Ovary (tissue), 3 donors: ENCODE measurements at regions not wholly inside any gene's neighbourhood (a gene's known extent, or its start where the extent isn't known, plus 50 kb on each side); places are given as distances from the start of the nearest gene placed in this dataset.

Experiments used
- EP300 ChIP-seq: sonication (generic); formaldehyde crosslinking; IDR thresholded peaks from one replicate; pipeline ENCODE4 v1.6.1; 2017; ENCODE audit warnings: antibody characterized with exemption
- TF ChIP-seq, protein P1 (sequence below), 3 donors: fragments of 450-650 bp in 2 of 3; fragments of 200-600 bp in 1 of 3; IDR thresholded peaks; one replicate each; pipeline versions ENCODE4 v1.5.1 to v1.8.0; 2016 to 2022; ENCODE audit warnings: antibody characterized with exemption in 3 of 3, mild to moderate bottlenecking in 1 of 3
- donor health status: DM: no; HTN: no; CAD: no.

DNA sequence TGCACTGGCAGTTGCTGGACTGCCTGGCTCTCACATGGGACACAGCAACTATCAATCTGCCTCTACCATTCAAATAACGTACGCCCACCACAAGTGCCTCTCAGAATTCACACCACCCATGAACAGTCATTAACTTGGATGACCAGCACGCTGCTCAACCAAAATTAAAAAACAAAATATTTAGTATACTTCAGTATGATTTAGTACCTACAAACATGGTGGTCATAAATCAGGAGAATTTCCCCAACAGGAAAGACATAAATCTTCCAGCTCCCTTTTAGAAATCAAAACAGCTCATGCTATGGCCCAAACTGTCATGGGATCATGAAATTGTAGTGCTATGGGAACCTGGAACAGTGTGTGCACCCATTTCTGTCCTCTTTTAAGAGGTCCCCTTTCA is 317.4 kb upstream of the ETAA1 start:
- no peak for TF ChIP-seq EP300
- TF ChIP-seq, protein P1, sequence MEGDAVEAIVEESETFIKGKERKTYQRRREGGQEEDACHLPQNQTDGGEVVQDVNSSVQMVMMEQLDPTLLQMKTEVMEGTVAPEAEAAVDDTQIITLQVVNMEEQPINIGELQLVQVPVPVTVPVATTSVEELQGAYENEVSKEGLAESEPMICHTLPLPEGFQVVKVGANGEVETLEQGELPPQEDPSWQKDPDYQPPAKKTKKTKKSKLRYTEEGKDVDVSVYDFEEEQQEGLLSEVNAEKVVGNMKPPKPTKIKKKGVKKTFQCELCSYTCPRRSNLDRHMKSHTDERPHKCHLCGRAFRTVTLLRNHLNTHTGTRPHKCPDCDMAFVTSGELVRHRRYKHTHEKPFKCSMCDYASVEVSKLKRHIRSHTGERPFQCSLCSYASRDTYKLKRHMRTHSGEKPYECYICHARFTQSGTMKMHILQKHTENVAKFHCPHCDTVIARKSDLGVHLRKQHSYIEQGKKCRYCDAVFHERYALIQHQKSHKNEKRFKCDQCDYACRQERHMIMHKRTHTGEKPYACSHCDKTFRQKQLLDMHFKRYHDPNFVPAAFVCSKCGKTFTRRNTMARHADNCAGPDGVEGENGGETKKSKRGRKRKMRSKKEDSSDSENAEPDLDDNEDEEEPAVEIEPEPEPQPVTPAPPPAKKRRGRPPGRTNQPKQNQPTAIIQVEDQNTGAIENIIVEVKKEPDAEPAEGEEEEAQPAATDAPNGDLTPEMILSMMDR (IDR thresholded peaks at IDR 0.05): no peak
